KMS-11 (cell line): ENCODE measurements at regions not wholly inside any gene's neighbourhood (a gene's known extent, or its start where the extent isn't known, plus 50 kb on each side); places are given as distances from the start of the nearest gene placed in this dataset.

Experiments used
- H2AFZ ChIP-seq: fragments of 200-600 bp; sonication (generic); 2 replicates; pipeline ENCODE4 v1.6.1; 2016; ENCODE audit warnings: antibody characterized with exemption, mixed run types, low read depth
- H3K27ac ChIP-seq: fragments of 200-600 bp; sonication (generic); 2 replicates; pipeline ENCODE4 v1.6.1; 2016; ENCODE audit warnings: mild to moderate bottlenecking, mixed run types
- H3K27me3 ChIP-seq: fragments of 200-600 bp; sonication (generic); 2 replicates; pipeline ENCODE4 v1.6.1; 2017; ENCODE audit warnings: mild to moderate bottlenecking, low read depth, mixed run types, moderate library complexity; ENCODE audit not compliant: insufficient read depth
- H3K36me3 ChIP-seq: fragments of 200-600 bp; sonication (generic); 2 replicates; pipeline ENCODE4 v1.6.1; 2017; ENCODE audit warnings: mild to moderate bottlenecking, mixed run types; ENCODE audit not compliant: insufficient read depth
- H3K4me1 ChIP-seq: fragments of 200-600 bp; sonication (generic); 2 replicates; pipeline ENCODE4 v1.6.1; 2016; ENCODE audit warnings: mild to moderate bottlenecking, low read depth, mixed run types; ENCODE audit not compliant: poor library complexity, severe bottlenecking
- H3K4me2 ChIP-seq: fragments of 200-600 bp; sonication (generic); 2 replicates; pipeline ENCODE4 v1.7.0; 2016; ENCODE audit warnings: mild to moderate bottlenecking, mixed run types
- H3K4me3 ChIP-seq: fragments of 200-600 bp; sonication (generic); IDR thresholded peaks from 2 replicates; pipeline ENCODE4 v1.6.1; 2017; ENCODE audit warnings: low read depth, low read length, mixed read lengths; ENCODE audit not compliant: insufficient read depth
- H3K79me2 ChIP-seq: fragments of 200-600 bp; sonication (generic); 2 replicates; pipeline ENCODE4 v1.6.1; 2016; ENCODE audit warnings: low read depth, mixed run types; ENCODE audit not compliant: insufficient read depth
- H3K9ac ChIP-seq: fragments of 200-600 bp; sonication (generic); 2 replicates; pipeline ENCODE4 v1.6.1; 2016; ENCODE audit warnings: mild to moderate bottlenecking, mixed run types
- H4K20me1 ChIP-seq: fragments of 200-600 bp; sonication (generic); 2 replicates; pipeline ENCODE4 v1.6.1; 2016; ENCODE audit warnings: mild to moderate bottlenecking, mixed run types; ENCODE audit not compliant: insufficient read depth
- TF ChIP-seq, protein P1 (sequence below): fragments of 200-600 bp; sonication (generic); conservative IDR thresholded peaks from 2 replicates; pipeline ENCODE4 v1.6.1; 2017; ENCODE audit warnings: low read depth, mild to moderate bottlenecking, antibody characterized with exemption, low read length, moderate library complexity, mixed read lengths

DNA sequence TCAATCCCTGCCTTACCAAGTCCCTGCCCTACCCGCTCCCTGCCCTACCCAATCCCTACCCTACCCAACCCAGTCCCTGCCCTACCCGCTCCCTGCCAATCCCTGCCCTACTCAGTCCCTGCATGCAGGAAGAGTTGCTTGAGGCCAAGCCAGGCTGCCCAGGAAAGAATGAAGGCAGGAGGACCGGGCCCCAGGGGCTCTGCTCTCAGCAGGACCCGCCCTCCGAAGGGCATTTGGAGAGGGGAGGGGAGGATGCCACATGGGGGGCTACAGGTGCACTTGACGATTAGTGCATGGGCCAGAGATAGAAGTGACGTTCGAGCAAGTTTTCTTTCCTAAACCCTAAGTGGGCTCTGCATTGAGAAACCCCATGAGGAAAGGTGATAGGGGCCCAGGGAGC, 581.2 kb downstream of the TBC1D22A start:
- H3K27me3 ChIP-seq: no peaks in the 10 kb centered on the region
- TF ChIP-seq, protein P1, sequence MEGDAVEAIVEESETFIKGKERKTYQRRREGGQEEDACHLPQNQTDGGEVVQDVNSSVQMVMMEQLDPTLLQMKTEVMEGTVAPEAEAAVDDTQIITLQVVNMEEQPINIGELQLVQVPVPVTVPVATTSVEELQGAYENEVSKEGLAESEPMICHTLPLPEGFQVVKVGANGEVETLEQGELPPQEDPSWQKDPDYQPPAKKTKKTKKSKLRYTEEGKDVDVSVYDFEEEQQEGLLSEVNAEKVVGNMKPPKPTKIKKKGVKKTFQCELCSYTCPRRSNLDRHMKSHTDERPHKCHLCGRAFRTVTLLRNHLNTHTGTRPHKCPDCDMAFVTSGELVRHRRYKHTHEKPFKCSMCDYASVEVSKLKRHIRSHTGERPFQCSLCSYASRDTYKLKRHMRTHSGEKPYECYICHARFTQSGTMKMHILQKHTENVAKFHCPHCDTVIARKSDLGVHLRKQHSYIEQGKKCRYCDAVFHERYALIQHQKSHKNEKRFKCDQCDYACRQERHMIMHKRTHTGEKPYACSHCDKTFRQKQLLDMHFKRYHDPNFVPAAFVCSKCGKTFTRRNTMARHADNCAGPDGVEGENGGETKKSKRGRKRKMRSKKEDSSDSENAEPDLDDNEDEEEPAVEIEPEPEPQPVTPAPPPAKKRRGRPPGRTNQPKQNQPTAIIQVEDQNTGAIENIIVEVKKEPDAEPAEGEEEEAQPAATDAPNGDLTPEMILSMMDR: no peak
- no peak overlapping the region for H3K4me3 ChIP-seq
- H3K79me2 ChIP-seq: no peaks in the 10 kb centered on the region
- H3K4me2 ChIP-seq: no peak overlapping the region
- no peak overlapping the region for H2AFZ ChIP-seq
- H3K4me1 ChIP-seq: no peaks in the 10 kb centered on the region
- H4K20me1 ChIP-seq: no peaks in the 10 kb centered on the region
- no peak overlapping the region for H3K27ac ChIP-seq
- no peaks in the 10 kb centered on the region for H3K36me3 ChIP-seq
- H3K9ac ChIP-seq: no peak overlapping the region

DNA sequence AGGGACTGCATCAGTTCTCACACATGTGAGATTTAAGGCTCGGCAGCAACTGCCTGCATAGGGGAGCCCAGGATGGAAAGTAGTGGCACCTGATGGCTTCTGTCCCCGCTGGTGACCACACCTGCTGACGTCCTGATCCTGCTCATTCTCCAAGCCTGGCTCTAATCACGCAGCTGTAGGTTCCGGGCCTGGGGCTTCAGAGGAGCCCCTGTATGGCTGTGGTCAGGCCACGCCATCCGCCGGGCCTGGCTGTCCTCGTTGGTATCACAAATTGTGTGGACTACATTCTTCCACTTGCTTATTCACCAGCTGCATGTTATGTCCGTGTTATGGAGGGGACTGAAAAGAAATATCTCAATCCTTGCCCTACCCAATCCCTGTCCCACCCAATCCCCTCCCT, 580.0 kb downstream of the TBC1D22A start:
- Histone ChIP-seq H3K27ac (no peak overlapping the region), H4K20me1 (no peaks in the 10 kb centered on the region), H3K4me2 (no peak overlapping the region), H3K9ac (no peak overlapping the region), H3K27me3 (no peaks in the 10 kb centered on the region), H3K79me2 (no peaks in the 10 kb centered on the region), H2AFZ (no peak overlapping the region), H3K4me3 (no peak overlapping the region), H3K36me3 (no peaks in the 10 kb centered on the region), H3K4me1 (no peaks in the 10 kb centered on the region)
- TF ChIP-seq, protein P1: no peak

DNA sequence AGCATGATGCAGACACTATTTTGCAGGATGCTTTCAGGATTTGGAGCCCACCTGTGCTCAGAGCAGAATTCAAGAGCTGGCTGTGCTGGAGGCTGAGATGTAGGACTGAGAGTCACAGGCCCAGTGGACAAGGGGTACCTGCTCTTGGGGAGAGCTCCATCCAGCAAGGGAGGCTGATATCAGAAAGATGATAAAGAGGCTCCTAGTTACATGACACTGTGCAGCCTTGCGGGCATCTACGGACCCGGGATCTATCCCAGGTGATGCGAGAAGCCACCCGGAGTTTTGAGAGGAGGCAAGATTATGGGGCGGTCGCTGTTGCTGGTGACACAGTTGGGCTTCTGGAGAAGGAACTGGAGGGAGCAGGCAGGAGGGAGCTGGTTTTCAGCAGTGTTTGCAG, 579.0 kb downstream of the TBC1D22A start:
- TF ChIP-seq, protein P1: no peak
- no peak overlapping the region for H3K4me2 ChIP-seq
- no peaks in the 10 kb centered on the region for H3K79me2 ChIP-seq
- no peak overlapping the region for H3K9ac ChIP-seq
- H3K36me3 ChIP-seq: no peaks in the 10 kb centered on the region
- H3K27ac ChIP-seq: no peak overlapping the region
- H3K4me3 ChIP-seq: no peak overlapping the region
- no peaks in the 10 kb centered on the region for H3K4me1 ChIP-seq
- no peaks in the 10 kb centered on the region for H4K20me1 ChIP-seq
- no peak overlapping the region for H2AFZ ChIP-seq
- H3K27me3 ChIP-seq: no peaks in the 10 kb centered on the region

GRCh38 chr22:47340851-47341436, 578.5 kb downstream of the TBC1D22A start:
- Histone ChIP-seq H3K79me2 (no peaks in the 10 kb centered on the region), H3K4me1 (no peaks in the 10 kb centered on the region), H3K27ac (no peak overlapping the region), H3K36me3 (no peaks in the 10 kb centered on the region), H3K4me3 (no peak overlapping the region), H2AFZ (no peak overlapping the region), H3K9ac (no peak overlapping the region), H4K20me1 (no peaks in the 10 kb centered on the region), H3K27me3 (no peaks in the 10 kb centered on the region), H3K4me2 (no peak overlapping the region)
- TF ChIP-seq, protein P1: no peak
